COR-L47 (cell line): ENCODE measurements at regions not wholly inside any gene's neighbourhood (a gene's known extent, or its start where the extent isn't known, plus 50 kb on each side); places are given as distances from the start of the nearest gene placed in this dataset.
"Not testable (repeated sequence)": the region's sequence is repeated elsewhere in the genome, so short reads cannot be mapped to it uniquely, and the experiment has no call there.

Experiments used
- DNase-seq: peaks from one replicate; lab custom pipeline; 2025; lab: John Stamatoyannopoulos, UW

- no peak for DNase-seq
Observed at GRCh38 chr6:84926189-84927155, 162.1 kb upstream of the TBX18 start.

GRCh38 chr6:84921891-84922290 lies 157.5 kb upstream of the TBX18 start:
- no peak for DNase-seq

DNA sequence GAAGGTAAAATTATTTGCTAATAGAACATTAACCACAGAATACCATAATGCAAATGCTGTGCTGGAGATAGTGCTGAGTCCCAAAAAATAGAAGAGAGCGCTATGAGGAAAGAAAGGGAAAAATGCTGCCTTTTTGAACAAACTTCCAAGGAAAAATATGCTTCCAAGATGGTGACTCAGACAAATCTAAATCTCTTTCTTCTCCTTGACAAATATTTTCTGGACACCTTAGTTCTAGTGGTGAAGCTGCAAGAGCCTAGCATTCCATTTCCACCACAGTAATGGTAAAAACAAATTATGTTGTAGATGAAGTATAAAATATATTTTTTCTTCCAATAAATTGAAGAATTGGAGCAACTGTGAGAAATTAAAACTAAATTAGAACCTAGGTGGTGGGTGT lies 155.6 kb upstream of the TBX18 start:
- DNase-seq = no peak

- DNase-seq = no peak
Observed at GRCh38 chr6:84916704-84917103, 152.3 kb upstream of the TBX18 start.

DNA sequence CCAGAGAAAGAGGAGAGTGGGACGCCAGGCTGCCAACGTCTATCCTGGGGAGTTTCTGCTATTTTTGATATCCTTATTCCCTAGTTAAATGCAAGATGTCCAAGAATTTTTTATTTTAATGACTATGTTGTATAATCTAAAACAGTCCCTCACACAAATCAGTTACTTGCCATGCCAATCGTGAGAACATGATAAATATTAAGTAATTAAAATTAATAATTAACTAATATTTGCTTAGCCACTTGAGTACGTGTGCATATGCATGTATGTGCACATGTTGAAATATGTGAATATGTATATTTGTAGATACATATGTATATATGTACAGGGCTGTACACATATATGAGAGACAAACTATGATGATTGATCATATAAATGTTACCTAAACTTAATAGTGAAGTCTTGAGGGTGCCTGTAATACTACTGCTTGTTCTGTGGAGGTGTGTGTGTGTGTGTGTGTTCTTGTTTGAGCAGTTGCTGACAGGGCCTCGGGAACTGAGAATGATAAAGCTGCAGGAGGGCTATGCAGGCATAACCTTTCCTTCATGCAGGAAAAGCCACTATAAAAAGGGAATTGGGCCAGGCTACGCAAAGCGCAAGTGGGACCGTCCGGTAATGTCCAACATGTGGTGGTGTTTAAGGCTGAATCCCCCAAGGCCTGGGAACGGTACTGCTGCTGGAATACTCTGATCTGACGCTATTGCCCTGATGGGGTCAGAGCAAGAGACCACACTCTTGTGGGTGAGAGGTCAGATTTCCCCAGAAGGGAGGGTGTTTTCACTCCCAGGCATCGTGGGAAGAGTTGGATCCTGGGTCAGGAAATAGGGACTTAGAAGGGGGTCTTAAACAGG lies 148.3 kb upstream of the TBX18 start:
- DNase-seq = no peak

- no peak for DNase-seq
Observed at GRCh38 chr6:84910906-84911607, 146.7 kb upstream of the TBX18 start.

GRCh38 chr6:84908304-84908904 lies 144.0 kb upstream of the TBX18 start:
- no peak for DNase-seq

GRCh38 chr6:84906514-84906913 lies 142.1 kb upstream of the TBX18 start:
- DNase-seq = no peak

- DNase-seq = no peak
Observed at GRCh38 chr6:84905823-84906222, 141.4 kb upstream of the TBX18 start.

GRCh38 chr6:84902354-84902928 lies 138.0 kb upstream of the TBX18 start:
- DNase-seq = no peak

DNA sequence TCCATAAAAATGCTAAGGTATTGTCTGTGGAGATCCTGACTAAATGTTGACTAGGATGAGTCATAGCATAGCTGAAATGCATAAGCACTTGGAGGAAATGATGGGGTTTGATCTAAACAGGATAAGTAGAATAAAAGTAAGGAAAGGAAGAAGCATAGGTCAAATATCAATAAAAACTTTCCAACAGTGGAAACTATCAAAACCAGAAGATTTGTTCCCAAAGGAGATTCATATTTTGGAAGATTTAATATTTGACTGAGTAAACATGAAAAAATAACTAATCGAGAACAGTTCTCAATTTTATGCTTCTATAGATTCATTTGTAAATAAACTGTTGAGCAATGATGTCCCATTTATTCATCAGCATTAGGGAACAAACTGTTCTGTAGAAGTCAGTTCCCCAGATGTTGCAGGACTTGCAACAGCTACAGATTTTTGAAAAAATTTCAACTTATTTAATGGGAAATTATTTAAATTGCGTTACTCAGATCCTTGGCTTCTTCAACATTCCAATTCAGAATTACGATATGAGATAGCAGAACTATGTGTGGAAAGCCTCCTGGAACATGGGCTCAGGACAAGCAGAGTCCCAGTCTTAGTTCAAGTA lies 133.7 kb upstream of the TBX18 start:
- DNase-seq = no peak

GRCh38 chr6:84897011-84897410 lies 132.6 kb upstream of the TBX18 start:
- DNase-seq = no peak

DNA sequence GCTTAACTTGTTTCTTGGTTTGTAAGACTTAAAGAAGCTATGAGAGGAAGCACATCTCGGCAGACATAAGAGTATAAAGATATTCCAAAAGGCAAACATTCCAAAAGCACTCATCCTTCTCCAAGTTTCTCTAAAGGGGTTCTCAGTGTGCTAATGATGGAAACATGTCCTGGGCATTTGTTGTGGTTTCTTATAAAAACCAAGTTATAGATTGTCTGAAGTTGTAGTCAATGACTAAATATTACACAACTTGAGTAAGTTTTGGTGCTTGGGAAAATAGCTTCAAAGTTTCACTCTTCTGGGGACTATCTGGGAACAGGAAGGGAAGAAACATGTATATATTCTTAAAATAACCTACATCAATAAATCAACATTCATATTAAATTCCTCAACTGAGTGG lies 128.3 kb upstream of the TBX18 start:
- no peak for DNase-seq

GRCh38 chr6:84882768-84883766 lies 118.7 kb upstream of the TBX18 start:
- DNase-seq = no peak

- DNase-seq = not testable (repeated sequence)
Observed at GRCh38 chr6:84879385-84879784, 115.0 kb upstream of the TBX18 start.

DNA sequence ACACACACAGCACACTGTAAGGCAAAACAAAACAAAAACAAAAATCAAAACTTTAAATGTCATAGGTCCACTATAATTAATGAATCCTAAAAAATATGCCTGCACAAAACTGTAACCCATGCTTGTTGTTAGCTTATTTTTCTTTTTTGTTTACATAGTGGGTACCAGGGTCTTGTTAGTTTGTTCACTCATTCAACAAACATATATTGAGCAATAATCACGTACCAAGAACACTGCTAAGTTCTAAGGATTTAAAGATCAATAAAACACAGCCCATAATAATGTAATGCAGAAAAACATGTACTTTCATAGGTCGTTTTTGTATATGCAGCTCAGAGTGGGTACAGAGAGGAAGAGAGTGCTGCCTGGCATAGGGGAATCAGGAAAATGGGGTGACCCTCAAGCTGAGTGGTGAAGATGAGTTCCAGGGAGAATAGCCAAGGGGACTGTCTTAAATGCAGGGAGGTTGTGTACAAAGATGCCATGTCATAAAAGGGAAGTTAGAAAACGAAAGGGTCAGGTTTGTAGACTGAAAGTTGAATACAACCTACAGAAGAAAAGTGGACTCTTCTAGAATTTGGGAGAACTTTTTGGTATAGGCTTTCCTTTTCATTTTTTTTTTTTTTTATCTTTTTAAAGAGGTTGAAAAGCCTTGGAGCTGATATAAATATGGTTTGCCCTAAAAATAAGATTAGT lies 113.3 kb upstream of the TBX18 start:
- DNase-seq = no peak

- DNase-seq = no peak
Observed at GRCh38 chr6:84876723-84877514, 112.5 kb upstream of the TBX18 start.

- DNase-seq = no peak
Observed at GRCh38 chr6:84872996-84873723, 108.8 kb upstream of the TBX18 start.
